GM19328 (cell line): ENCODE measurements at regions not wholly inside any gene's neighbourhood (a gene's known extent, or its start where the extent isn't known, plus 50 kb on each side); places are given as distances from the start of the nearest gene placed in this dataset.
"Not testable (repeated sequence)": the region's sequence is repeated elsewhere in the genome, so short reads cannot be mapped to it uniquely, and the experiment has no call there.

ENCODE experiments used
- ATAC-seq: cut with Tn5 transposase; IDR thresholded peaks from one replicate; pipeline ENCODE4 v1.9.1; 2021; ENCODE audit warnings: mild to moderate bottlenecking, moderate library complexity; ENCODE audit not compliant: unreplicated experiment

- ATAC-seq: no peak
These were observed 767.2 kb downstream of the NXPH1 start for GRCh38 chr7:9200626-9201025.

- ATAC-seq: no peak
These were observed 768.5 kb downstream of the NXPH1 start for GRCh38 chr7:9201928-9202327.

- no peak for ATAC-seq
These were observed 771.2 kb downstream of the NXPH1 start for GRCh38 chr7:9204571-9204970.

GRCh38 chr7:9210114-9210513, 776.7 kb downstream of the NXPH1 start:
- ATAC-seq: no peak

- ATAC-seq: no peak
These were observed 783.8 kb downstream of the NXPH1 start for GRCh38 chr7:9217204-9217603.

- no peak for ATAC-seq
These were observed 793.1 kb downstream of the NXPH1 start for GRCh38 chr7:9226500-9226899.

GRCh38 chr7:9231630-9232121, 798.3 kb downstream of the NXPH1 start:
- ATAC-seq: no peak

- ATAC-seq: no peak
These were observed 806.6 kb downstream of the NXPH1 start for GRCh38 chr7:9240001-9240400.

- no peak for ATAC-seq
These were observed 808.4 kb downstream of the NXPH1 start for GRCh38 chr7:9241826-9242225.

GRCh38 chr7:9242636-9243035, 809.2 kb downstream of the NXPH1 start:
- no peak for ATAC-seq

- ATAC-seq: no peak
These were observed 817.5 kb downstream of the NXPH1 start for GRCh38 chr7:9250876-9251275.

- no peak for ATAC-seq
These were observed 831.0 kb downstream of the NXPH1 start for GRCh38 chr7:9264395-9264794.

GRCh38 chr7:9280088-9280487, 846.7 kb downstream of the NXPH1 start:
- no peak for ATAC-seq

GRCh38 chr7:9283246-9283645, 849.8 kb downstream of the NXPH1 start:
- ATAC-seq: no peak

- ATAC-seq: no peak
These were observed 869.0 kb downstream of the NXPH1 start for GRCh38 chr7:9302436-9302835.

GRCh38 chr7:9307131-9307530, 873.7 kb downstream of the NXPH1 start:
- ATAC-seq: no peak

GRCh38 chr7:9324513-9324912, 891.1 kb downstream of the NXPH1 start:
- no peak for ATAC-seq

- no peak for ATAC-seq
These were observed 894.9 kb downstream of the NXPH1 start for GRCh38 chr7:9328296-9328695.

GRCh38 chr7:9349625-9350024, 916.2 kb downstream of the NXPH1 start:
- ATAC-seq: no peak

GRCh38 chr7:9391221-9391620, 957.8 kb downstream of the NXPH1 start:
- ATAC-seq: no peak

GRCh38 chr7:9391984-9392383, 958.6 kb downstream of the NXPH1 start:
- no peak for ATAC-seq

- ATAC-seq: not testable (repeated sequence)
These were observed 971.0 kb downstream of the NXPH1 start for GRCh38 chr7:9404386-9404785.

- no peak for ATAC-seq
These were observed 974.4 kb downstream of the NXPH1 start for GRCh38 chr7:9407816-9408215.

GRCh38 chr7:9453521-9453920, 1020.1 kb downstream of the NXPH1 start:
- ATAC-seq: no peak
